Trophoblast cell (in vitro differentiated cells and primary cell): ENCODE measurements at regions not wholly inside any gene's neighbourhood (a gene's known extent, or its start where the extent isn't known, plus 50 kb on each side); places are given as distances from the start of the nearest gene placed in this dataset.
"Not testable (repeated sequence)": the region's sequence is repeated elsewhere in the genome, so short reads cannot be mapped to it uniquely, and the experiment has no call there.

Source experiments
- DNase-seq, 2 donors: peaks; one replicate each; pipeline ENCODE4 v3.0.0-alpha.2; 2016
- H2AFZ ChIP-seq: 2 replicates; pipeline ENCODE4 v1.6.1; 2013; ENCODE audit warnings: low read length, moderate library complexity, mild to moderate bottlenecking; ENCODE audit not compliant: insufficient read depth, poor library complexity
- H2AK5ac ChIP-seq: 2 replicates; pipeline ENCODE4 v1.6.1; 2013; ENCODE audit warnings: mild to moderate bottlenecking, low read length
- H2BK120ac ChIP-seq: 2 replicates; pipeline ENCODE4 v1.6.1; 2013; ENCODE audit warnings: low read length, mild to moderate bottlenecking, moderate library complexity; ENCODE audit not compliant: insufficient read depth, poor library complexity
- H2BK12ac ChIP-seq: 2 replicates; pipeline ENCODE4 v1.6.1; 2013; ENCODE audit warnings: mild to moderate bottlenecking, low read length, moderate library complexity
- H2BK5ac ChIP-seq: 2 replicates; pipeline ENCODE4 v1.6.1; 2013; ENCODE audit warnings: low read length, low read depth, moderate library complexity, mild to moderate bottlenecking; ENCODE audit not compliant: poor library complexity
- H3K14ac ChIP-seq: 2 replicates; pipeline ENCODE4 v1.6.1; 2013; ENCODE audit warnings: mild to moderate bottlenecking, low read length
- H3K18ac ChIP-seq: 2 replicates; pipeline ENCODE4 v1.6.1; 2013; ENCODE audit warnings: mild to moderate bottlenecking, low read length
- H3K23ac ChIP-seq: 2 replicates; pipeline ENCODE4 v1.6.1; 2013; ENCODE audit warnings: low read length
- H3K27ac ChIP-seq: 2 replicates; pipeline ENCODE4 v1.5.1; 2013; ENCODE audit warnings: low read depth, mild to moderate bottlenecking, inconsistent platforms, low read length, moderate library complexity
- H3K27me3 ChIP-seq: 2 replicates; pipeline ENCODE4 v1.6.1; 2013; ENCODE audit warnings: inconsistent platforms, mild to moderate bottlenecking, low read length, moderate library complexity; ENCODE audit not compliant: insufficient read depth
- H3K36me3 ChIP-seq, 2 experiments: 1 replicate in 1 of 2; 2 replicates in 1 of 2; pipeline ENCODE4 v1.6.1; 2013; ENCODE audit warnings: low read length in 2 of 2, mild to moderate bottlenecking in 2 of 2, moderate library complexity in 1 of 2; ENCODE audit not compliant: insufficient read depth in 2 of 2, control insufficient read depth in 1 of 2
- H3K4ac ChIP-seq: 2 replicates; pipeline ENCODE4 v1.6.1; 2013; ENCODE audit warnings: low read depth, mild to moderate bottlenecking, low read length, moderate library complexity
- H3K4me1 ChIP-seq, 2 experiments: 1 replicate in 1 of 2; 2 replicates in 1 of 2; pipeline ENCODE4 v1.6.1; 2013; ENCODE audit warnings: low read length in 2 of 2, mild to moderate bottlenecking in 2 of 2, moderate library complexity in 1 of 2; ENCODE audit not compliant: insufficient read depth in 2 of 2, control insufficient read depth in 1 of 2
- H3K4me2 ChIP-seq: 2 replicates; pipeline ENCODE4 v1.6.1; 2013; ENCODE audit warnings: inconsistent platforms, mild to moderate bottlenecking, low read length, moderate library complexity
- H3K4me3 ChIP-seq: 2 replicates; pipeline ENCODE4 v1.5.1; 2013; ENCODE audit warnings: mild to moderate bottlenecking, low read depth, low read length, inconsistent platforms
- H3K79me1 ChIP-seq: one replicate; pipeline ENCODE4 v1.6.1; 2013; ENCODE audit warnings: low read length
- H3K79me2 ChIP-seq: 2 replicates; pipeline ENCODE4 v1.6.1; 2013; ENCODE audit warnings: low read length, mild to moderate bottlenecking; ENCODE audit not compliant: control insufficient read depth, insufficient read depth, poor library complexity
- H3K9ac ChIP-seq: 2 replicates; pipeline ENCODE4 v1.6.1; 2013; ENCODE audit warnings: mild to moderate bottlenecking, low read length
- H3K9me3 ChIP-seq: 2 replicates; pipeline ENCODE4 v1.6.1; 2013; ENCODE audit warnings: low read depth, mild to moderate bottlenecking, control low read depth, inconsistent platforms, low read length; ENCODE audit not compliant: insufficient read depth
- H4K12ac ChIP-seq: 2 replicates; pipeline ENCODE4 v1.6.1; 2013; ENCODE audit warnings: low read depth, mild to moderate bottlenecking, low read length, moderate library complexity
- H4K8ac ChIP-seq: 2 replicates; pipeline ENCODE4 v1.6.1; 2013; ENCODE audit warnings: low read depth, mild to moderate bottlenecking, low read length, moderate library complexity
- H4K91ac ChIP-seq: one replicate; pipeline ENCODE4 v1.6.1; 2013; ENCODE audit warnings: low read depth, mild to moderate bottlenecking, low read length, moderate library complexity
- WGBS: extraction: QIAGEN DNeasy Blood & Tissue Kit; methylation state at CpG from one replicate; pipeline ENCODE4 v1.1.7; 2013; ENCODE audit warnings: missing lambda C conversion rate; ENCODE audit not compliant: insufficient read length, insufficient coverage; ENCODE audit errors: extremely low coverage; 5-methylcytosine and 5-hydroxymethylcytosine counted together

GRCh38 chr17:30594953-30595371 lies 117.8 kb downstream of the GOSR1 start:
- H3K27me3 ChIP-seq, H3K18ac ChIP-seq, H3K79me2 ChIP-seq, H3K4me2 ChIP-seq, H2AFZ ChIP-seq, H4K8ac ChIP-seq, H3K27ac ChIP-seq, H3K14ac ChIP-seq, H4K12ac ChIP-seq, H2BK5ac ChIP-seq, H2AK5ac ChIP-seq, H3K4me3 ChIP-seq, H3K4ac ChIP-seq, H3K36me3 ChIP-seq, H3K23ac ChIP-seq, DNase-seq, H3K79me1 ChIP-seq, H4K91ac ChIP-seq, H2BK120ac ChIP-seq, H3K9ac ChIP-seq, H2BK12ac ChIP-seq, H3K9me3 ChIP-seq, H3K4me1 ChIP-seq: not testable (repeated sequence)
- WGBS: no CpG with 5 or more reads among the region's 10 CpGs

- Histone ChIP-seq H3K79me2 (no peaks in the 10 kb centered on the region), H3K27me3 (no peaks in the 10 kb centered on the region), H3K18ac (no peak overlapping the region), H3K4me1 (peaks cover 1 to 7% of the 10 kb centered on the region in 2 experiments), H3K27ac (no peak overlapping the region), H3K9me3 (no peaks in the 10 kb centered on the region), H3K4ac (no peak overlapping the region), H3K23ac (no peak overlapping the region), H2AK5ac (no peak overlapping the region), H2BK5ac (no peak overlapping the region), H3K79me1 (no peaks in the 10 kb centered on the region), H3K36me3 (no peaks in the 10 kb centered on the region), H4K8ac (no peak overlapping the region), H4K91ac (no peak overlapping the region), H2BK12ac (no peak overlapping the region), H2BK120ac (no peak overlapping the region), H3K4me3 (no peak overlapping the region), H3K9ac (no peak overlapping the region), H4K12ac (no peak overlapping the region), H3K4me2 (no peak overlapping the region), H3K14ac (no peak overlapping the region), H2AFZ (no peak overlapping the region)
- WGBS: no CpG with 5 or more reads among the region's 18 CpGs
- DNase-seq: no peak
Observed at GRCh38 chr17:30594223-30594952, 117.2 kb downstream of the GOSR1 start.

GRCh38 chr17:30590081-30590733 lies 113.0 kb downstream of the GOSR1 start:
- Histone ChIP-seq H2BK5ac (no peak overlapping the region), H3K23ac (no peak overlapping the region), H2AFZ (no peak overlapping the region), H3K79me2 (no peaks in the 10 kb centered on the region), H3K9ac (no peak overlapping the region), H3K4me3 (no peak overlapping the region), H3K36me3 (no peaks in the 10 kb centered on the region), H3K4ac (no peak overlapping the region), H2BK120ac (no peak overlapping the region), H3K18ac (no peak overlapping the region), H2BK12ac (no peak overlapping the region), H4K8ac (no peak overlapping the region), H4K12ac (no peak overlapping the region), H3K27ac (no peak overlapping the region), H3K27me3 (no peaks in the 10 kb centered on the region), H4K91ac (no peak overlapping the region), H3K79me1 (peaks cover 2% of the 10 kb centered on the region), H2AK5ac (no peak overlapping the region), H3K4me2 (no peak overlapping the region), H3K4me1 (peaks cover 0 to 3% of the 10 kb centered on the region in 2 experiments), H3K14ac (no peak overlapping the region), H3K9me3 (no peaks in the 10 kb centered on the region)
- DNase-seq: peak in 1 of 2 donors; percentile 12
- no CpG with 5 or more reads among the region's 3 CpGs for WGBS

GRCh38 chr17:30589431-30589830 lies 112.2 kb downstream of the GOSR1 start:
- Histone ChIP-seq H2BK120ac (no peak overlapping the region), H3K4me3 (no peak overlapping the region), H3K14ac (no peak overlapping the region), H3K9me3 (no peaks in the 10 kb centered on the region), H2AK5ac (no peak overlapping the region), H3K23ac (no peak overlapping the region), H2AFZ (no peak overlapping the region), H3K18ac (no peak overlapping the region), H2BK12ac (no peak overlapping the region), H4K8ac (no peak overlapping the region), H4K91ac (no peak overlapping the region), H4K12ac (no peak overlapping the region), H3K27me3 (no peaks in the 10 kb centered on the region), H3K79me1 (peaks cover 2% of the 10 kb centered on the region), H2BK5ac (no peak overlapping the region), H3K27ac (no peak overlapping the region), H3K79me2 (no peaks in the 10 kb centered on the region), H3K4ac (no peak overlapping the region), H3K4me1 (peaks cover 0 to 2% of the 10 kb centered on the region in 2 experiments), H3K4me2 (no peak overlapping the region), H3K36me3 (no peaks in the 10 kb centered on the region), H3K9ac (no peak overlapping the region)
- DNase-seq: no peak
- WGBS: no CpG with 5 or more reads among the region's 1 CpG
